ENCODE measurements at regions not wholly inside any gene's neighbourhood (a gene's known extent, or its start where the extent isn't known, plus 50 kb on each side); places are given as distances from the start of the nearest gene placed in this dataset.

- TF ChIP-seq POLR2A (IDR thresholded peaks at IDR 0.05; ENCODE audit: low read length) = no peak
- TF ChIP-seq GATA1 (IDR thresholded peaks at IDR 0.05; ENCODE audit: low read depth, low read length) = no peak
- no peak for DNase-seq
These were observed 581.2 kb upstream of the MGMT start for GRCh38 chr10:128885573-128886555.

GRCh38 chr10:128887856-128888255 is 579.2 kb upstream of the MGMT start:
- DNase-seq = no peak
- TF ChIP-seq GATA1 (IDR thresholded peaks at IDR 0.05; ENCODE audit: low read depth, low read length) = no peak
- TF ChIP-seq POLR2A (IDR thresholded peaks at IDR 0.05; ENCODE audit: low read length) = no peak

GRCh38 chr10:128892005-128892404 is 575.0 kb upstream of the MGMT start:
- no peak for DNase-seq
- no peak for TF ChIP-seq GATA1 (IDR thresholded peaks at IDR 0.05; ENCODE audit: low read depth, low read length)
- no peak for TF ChIP-seq POLR2A (IDR thresholded peaks at IDR 0.05; ENCODE audit: low read length)

DNA sequence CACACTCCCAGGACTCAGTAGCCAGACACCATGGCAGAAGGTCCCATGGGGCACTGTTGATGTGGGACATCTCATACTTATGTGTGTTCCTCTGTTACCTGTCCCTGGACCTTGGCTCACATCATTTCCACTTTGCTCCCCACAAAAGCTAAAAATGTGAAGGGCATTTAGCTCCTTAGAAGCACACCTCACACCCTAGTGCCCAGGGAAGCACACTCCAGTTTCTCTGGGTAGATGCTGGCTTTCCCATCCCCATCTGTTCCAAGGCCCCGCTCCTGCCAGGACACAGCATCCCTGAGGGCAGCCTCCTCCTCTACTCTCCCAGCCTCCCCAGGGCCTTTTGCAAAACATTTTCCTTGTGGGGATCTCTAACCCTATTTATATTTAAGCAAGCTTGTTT is 572.4 kb upstream of the MGMT start:
- TF ChIP-seq GATA1 (IDR thresholded peaks at IDR 0.05; ENCODE audit: low read depth, low read length) = no peak
- no peak for TF ChIP-seq POLR2A (IDR thresholded peaks at IDR 0.05; ENCODE audit: low read length)
- no peak for DNase-seq

DNA sequence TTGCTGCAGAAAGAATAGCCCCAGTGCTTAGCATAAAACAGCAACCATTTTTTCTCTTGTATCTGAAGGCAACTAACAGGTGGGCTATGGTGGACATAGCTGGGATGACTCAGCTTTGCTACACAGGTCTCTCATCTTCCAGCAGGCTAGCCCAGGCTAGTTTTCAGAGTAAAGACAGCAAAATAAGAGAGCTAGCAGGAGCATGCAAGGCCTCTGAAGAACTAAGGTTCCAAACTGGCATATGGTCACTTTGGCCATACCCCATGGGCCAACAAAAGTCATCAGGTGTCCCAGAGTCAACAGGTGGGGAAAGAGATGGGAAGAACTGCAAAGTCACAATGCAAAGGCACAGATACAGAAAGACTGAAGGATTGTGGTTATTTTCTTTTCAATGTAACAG is 571.6 kb upstream of the MGMT start:
- no peak for TF ChIP-seq POLR2A (IDR thresholded peaks at IDR 0.05; ENCODE audit: low read length)
- no peak for TF ChIP-seq GATA1 (IDR thresholded peaks at IDR 0.05; ENCODE audit: low read depth, low read length)
- no peak for DNase-seq

DNA sequence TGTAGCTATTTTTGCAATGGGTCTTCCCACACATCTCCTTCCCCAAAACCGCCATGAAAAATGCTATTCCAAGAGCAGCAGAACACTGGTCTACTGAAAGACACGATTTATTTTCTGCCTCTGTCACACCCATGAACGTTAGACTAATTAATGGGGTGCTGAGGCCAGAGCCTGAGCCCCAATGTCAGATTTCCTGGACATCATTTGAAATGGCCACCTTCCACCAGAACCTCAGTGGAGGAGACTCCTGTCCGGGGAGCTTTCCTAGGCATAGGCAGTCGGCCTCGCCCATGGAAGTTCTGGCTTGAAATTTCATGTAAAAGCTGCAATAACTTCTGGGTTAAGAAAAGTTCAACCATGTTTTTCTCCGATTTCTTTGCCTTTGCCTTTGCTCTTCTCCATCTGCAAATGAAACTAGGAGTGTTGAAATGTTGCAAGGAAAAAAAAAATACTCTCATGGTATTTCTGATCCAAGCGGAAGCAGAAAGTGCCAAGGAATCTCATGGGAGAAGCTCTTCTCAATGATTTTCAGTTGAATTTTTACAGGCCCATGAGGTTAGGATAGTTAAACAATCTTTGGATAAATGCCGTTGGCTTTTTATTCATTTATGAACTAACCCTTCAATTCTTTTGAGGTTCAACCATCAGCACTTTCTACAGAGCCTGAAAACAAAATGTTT is 570.8 kb upstream of the MGMT start:
- DNase-seq = no peak
- TF ChIP-seq POLR2A (IDR thresholded peaks at IDR 0.05; ENCODE audit: low read length) (no peak), GATA1 (IDR thresholded peaks at IDR 0.05; ENCODE audit: low read depth, low read length) (no peak)

- no peak for DNase-seq
- TF ChIP-seq POLR2A (IDR thresholded peaks at IDR 0.05; ENCODE audit: low read length) (no peak), GATA1 (IDR thresholded peaks at IDR 0.05; ENCODE audit: low read depth, low read length) (no peak)
These were observed 570.1 kb upstream of the MGMT start for GRCh38 chr10:128896963-128897362.

GRCh38 chr10:128897401-128898129 is 569.5 kb upstream of the MGMT start:
- DNase-seq = no peak
- TF ChIP-seq POLR2A (IDR thresholded peaks at IDR 0.05; ENCODE audit: low read length) (no peak), GATA1 (IDR thresholded peaks at IDR 0.05; ENCODE audit: low read depth, low read length) (no peak)

GRCh38 chr10:128898133-128898915 is 568.7 kb upstream of the MGMT start:
- DNase-seq = no peak
- TF ChIP-seq GATA1 (IDR thresholded peaks at IDR 0.05; ENCODE audit: low read depth, low read length) = no peak
- TF ChIP-seq POLR2A (IDR thresholded peaks at IDR 0.05; ENCODE audit: low read length) = no peak

DNA sequence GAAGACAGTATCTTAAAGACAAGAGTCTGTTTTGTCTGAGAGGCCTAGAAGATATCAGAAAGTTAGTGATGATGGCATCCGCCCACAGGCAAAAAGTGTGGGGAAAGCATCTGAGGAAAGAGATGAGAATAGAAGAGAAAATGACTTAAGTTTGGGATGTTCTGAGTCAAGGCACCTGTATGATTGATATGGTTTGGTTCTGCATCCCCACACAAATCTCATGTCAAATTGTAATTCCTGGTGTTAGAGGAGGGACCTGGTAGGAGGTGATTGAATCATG is 568.2 kb upstream of the MGMT start:
- TF ChIP-seq GATA1 (IDR thresholded peaks at IDR 0.05; ENCODE audit: low read depth, low read length) = no peak
- no peak for TF ChIP-seq POLR2A (IDR thresholded peaks at IDR 0.05; ENCODE audit: low read length)

DNA sequence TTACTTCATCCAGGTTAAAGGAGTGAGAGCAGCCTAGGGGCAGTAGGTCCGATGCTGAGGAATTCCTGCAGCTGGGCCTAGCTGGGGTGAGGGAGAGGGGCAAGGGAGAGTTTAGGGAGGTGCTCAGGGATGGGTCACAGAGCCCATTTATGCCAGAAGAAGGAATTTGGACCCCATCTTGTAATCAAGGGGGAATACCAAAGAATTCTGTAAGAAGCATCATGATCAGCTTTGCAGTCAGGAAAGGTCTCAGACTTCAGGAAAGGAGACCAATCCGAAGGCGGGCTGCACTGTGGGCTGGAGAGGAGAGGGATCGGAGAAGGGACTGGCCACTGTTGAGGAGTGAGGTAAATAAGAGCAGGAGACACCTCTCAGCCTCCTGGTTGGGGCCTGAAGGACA is 566.6 kb upstream of the MGMT start:
- TF ChIP-seq POLR2A (IDR thresholded peaks at IDR 0.05; ENCODE audit: low read length) (no peak), GATA1 (IDR thresholded peaks at IDR 0.05; ENCODE audit: low read depth, low read length) (no peak)

More for the DNA sequence above, 568.2 kb upstream of the MGMT start:
- no peak for DNase-seq

GRCh38 chr10:128901236-128901635 is 565.8 kb upstream of the MGMT start:
- no peak for TF ChIP-seq GATA1 (IDR thresholded peaks at IDR 0.05; ENCODE audit: low read depth, low read length)
- no peak for TF ChIP-seq POLR2A (IDR thresholded peaks at IDR 0.05; ENCODE audit: low read length)
- no peak for DNase-seq

More for the DNA sequence above, 566.6 kb upstream of the MGMT start:
- DNase-seq = no peak

DNA sequence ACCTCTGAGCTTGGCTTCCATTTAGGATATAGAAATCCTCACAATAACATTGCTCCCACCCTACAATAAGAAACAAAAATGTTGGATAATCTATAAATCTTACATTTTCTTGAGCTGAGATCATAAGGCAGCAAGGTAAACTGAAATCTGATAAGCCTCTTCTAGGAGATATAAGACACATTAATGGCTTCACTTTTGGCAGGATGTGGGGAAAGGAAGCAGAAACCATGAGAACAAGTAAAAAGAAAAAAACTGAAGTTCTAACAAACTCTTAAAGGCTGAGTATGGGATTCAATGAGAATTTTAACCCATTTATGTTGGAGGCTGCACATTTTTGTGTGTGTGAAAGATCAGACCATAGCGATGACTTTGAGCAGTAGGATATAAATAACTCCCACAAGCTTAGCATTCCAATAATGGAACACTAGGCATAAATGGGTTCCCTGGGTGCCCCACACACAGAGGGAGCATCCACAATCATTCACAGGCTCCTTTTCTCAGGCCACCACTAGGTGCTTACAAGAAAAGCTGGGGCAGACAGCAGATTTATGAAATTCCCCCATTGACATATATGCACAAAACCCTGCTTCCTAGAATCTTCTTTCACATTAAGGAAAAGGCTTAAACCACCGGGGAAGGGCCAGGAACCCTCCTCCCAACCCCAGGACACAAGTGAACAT is 564.9 kb upstream of the MGMT start:
- no peak for DNase-seq

More for the DNA sequence above, 564.9 kb upstream of the MGMT start:
- TF ChIP-seq GATA1 (IDR thresholded peaks at IDR 0.05; ENCODE audit: low read depth, low read length) (no peak), POLR2A (IDR thresholded peaks at IDR 0.05; ENCODE audit: low read length) (no peak)

All from erythroblast (primary cell).